Cardiac fibroblast (primary cell): ENCODE measurements at regions not wholly inside any gene's neighbourhood (a gene's known extent, or its start where the extent isn't known, plus 50 kb on each side); places are given as distances from the start of the nearest gene placed in this dataset.
A peak's percentile ranks its signal among the peaks of the same experiment; 100 is the strongest.

Experiments used
- DNase-seq, 2 donors: peaks; one replicate each; pipeline versions ENCODE4 v3.0.0 to v3.0.0-alpha.2; 2010; ENCODE audit warnings: low read depth in 2 of 2
- H3K4me3 ChIP-seq, 2 donors: replicated peaks in 1 of 2; 1 replicate in 1 of 2; 2 replicates in 1 of 2; pipeline ENCODE4 v1.5.1; 2011; ENCODE audit warnings: low read depth in 2 of 2, low read length in 2 of 2, mild to moderate bottlenecking in 2 of 2, moderate library complexity in 1 of 2
- CTCF ChIP-seq: IDR thresholded peaks from one replicate; pipeline ENCODE4 v1.5.1; 2011; ENCODE audit warnings: low read depth, mild to moderate bottlenecking, low read length, inconsistent platforms

GRCh38 chr3:72681598-72681997 is 166.6 kb downstream of the SHQ1 start:
- DNase-seq: no peak
- no peak for TF ChIP-seq CTCF
- H3K4me3 ChIP-seq: no peak overlapping the region

- H3K4me3 ChIP-seq: no peak overlapping the region
- no peak for DNase-seq
- TF ChIP-seq CTCF: no peak
These were observed 167.5 kb downstream of the SHQ1 start for GRCh38 chr3:72680766-72681165.

GRCh38 chr3:72679540-72680198 is 168.6 kb downstream of the SHQ1 start:
- DNase-seq: peak; percentile 30 to 44
- H3K4me3 ChIP-seq: no peak overlapping the region
- no peak for TF ChIP-seq CTCF

GRCh38 chr3:72678867-72679266 is 169.4 kb downstream of the SHQ1 start:
- DNase-seq: no peak
- H3K4me3 ChIP-seq: no peak overlapping the region
- TF ChIP-seq CTCF: no peak

GRCh38 chr3:72678380-72678779 is 169.9 kb downstream of the SHQ1 start:
- no peak for TF ChIP-seq CTCF
- no peak for DNase-seq
- H3K4me3 ChIP-seq: no peak overlapping the region

- H3K4me3 ChIP-seq: no peak overlapping the region
- TF ChIP-seq CTCF: no peak
- DNase-seq: peak in 1 of 2 donors; percentile 20
These were observed 173.0 kb downstream of the SHQ1 start for GRCh38 chr3:72675243-72675642.
